IMR-90 (cell line): ENCODE measurements at regions not wholly inside any gene's neighbourhood (a gene's known extent, or its start where the extent isn't known, plus 50 kb on each side); places are given as distances from the start of the nearest gene placed in this dataset.

Experiments
- ATAC-seq: fragments of 200-7000 bp; cut with Tn5 transposase; 2 replicates; pipeline ENCODE4 v1.9.1; 2020; ENCODE audit warnings: low read depth, mild to moderate bottlenecking, moderate library complexity
- BruUV-seq: library from RNA; stranded (reverse); fragments of 400-500 nt; replicated peaks from 2 replicates; lab custom pipeline; 2021; lab: Mats Ljungman, UMichigan
- CTCF ChIA-PET: fragments of 300-600 bp; formaldehyde crosslinking; extraction: SDS; loops from one replicate; lab custom pipeline; 2021; ENCODE audit warnings: antibody characterized with exemption; lab: Yijun Ruan, JAX
- POLR2A ChIA-PET: fragments of 300-600 bp; sonication (Branson Sonifier 250); formaldehyde crosslinking; loops from one replicate; lab custom pipeline; 2022; ENCODE audit warnings: antibody characterized with exemption; ENCODE audit not compliant: unreplicated experiment; lab: Charles Lee
- DNase-seq: peaks from one replicate; pipeline ENCODE4 v3.0.0; 2013
- H2AFZ ChIP-seq: replicated peaks from 2 replicates; pipeline ENCODE3; 2013; ENCODE audit warnings: low read length, mild to moderate bottlenecking; ENCODE audit not compliant: poor library complexity
- H2AK5ac ChIP-seq: 2 replicates; pipeline ENCODE4 v1.6.1; 2013; ENCODE audit warnings: low read depth, low read length, inconsistent platforms
- H2AK9ac ChIP-seq: replicated peaks from 2 replicates; pipeline ENCODE3; 2013; ENCODE audit warnings: mild to moderate bottlenecking, low read depth, low read length, moderate library complexity; ENCODE audit not compliant: poor library complexity
- H2BK120ac ChIP-seq: 2 replicates; pipeline ENCODE4 v1.6.1; 2013; ENCODE audit warnings: low read depth, low read length, inconsistent platforms
- H2BK15ac ChIP-seq: 3 replicates; pipeline ENCODE4 v1.6.1; 2013; ENCODE audit warnings: low read depth, low read length, inconsistent platforms
- H2BK20ac ChIP-seq: 2 replicates; pipeline ENCODE4 v1.6.1; 2013; ENCODE audit warnings: low read depth, mild to moderate bottlenecking, inconsistent platforms, low read length, moderate library complexity
- H2BK5ac ChIP-seq: 2 replicates; pipeline ENCODE4 v1.6.1; 2013; ENCODE audit warnings: mild to moderate bottlenecking, low read depth, low read length, inconsistent platforms; ENCODE audit not compliant: poor library complexity, severe bottlenecking
- H3K14ac ChIP-seq: replicated peaks from 2 replicates; pipeline ENCODE4 v1.6.1; 2013; ENCODE audit warnings: low read depth, low read length, inconsistent platforms
- H3K18ac ChIP-seq: 2 replicates; pipeline ENCODE4 v1.6.1; 2013; ENCODE audit warnings: low read depth, low read length, control low read depth
- H3K23ac ChIP-seq: 2 replicates; pipeline ENCODE4 v1.6.1; 2013; ENCODE audit warnings: low read depth, low read length, inconsistent platforms
- H3K27ac ChIP-seq: 2 replicates; pipeline ENCODE4 v1.5.1; 2013; ENCODE audit warnings: mild to moderate bottlenecking, control low read depth, low read length; ENCODE audit not compliant: insufficient read depth
- H3K27me3 ChIP-seq: 2 replicates; pipeline ENCODE4 v1.6.1; 2013; ENCODE audit warnings: low read length; ENCODE audit not compliant: control insufficient read depth, insufficient read depth
- H3K36me3 ChIP-seq: 2 replicates; pipeline ENCODE4 v1.6.1; 2013; ENCODE audit warnings: low read length, mixed read lengths; ENCODE audit not compliant: control insufficient read depth, insufficient read depth
- H3K4ac ChIP-seq: 2 replicates; pipeline ENCODE4 v1.6.1; 2013; ENCODE audit warnings: low read depth, low read length, inconsistent platforms
- H3K4me1 ChIP-seq: 2 replicates; pipeline ENCODE4 v1.6.1; 2013; ENCODE audit warnings: low read length, mixed read lengths; ENCODE audit not compliant: control insufficient read depth, insufficient read depth
- H3K4me2 ChIP-seq: 2 replicates; pipeline ENCODE4 v1.6.1; 2013; ENCODE audit warnings: low read depth, mild to moderate bottlenecking, control low read depth, low read length, moderate library complexity
- H3K4me3 ChIP-seq: 2 replicates; pipeline ENCODE4 v1.5.1; 2013; ENCODE audit warnings: low read depth, mild to moderate bottlenecking, control low read depth, low read length, moderate library complexity; ENCODE audit not compliant: insufficient read depth
- H3K56ac ChIP-seq: 2 replicates; pipeline ENCODE4 v1.6.1; 2013; ENCODE audit warnings: low read length, inconsistent platforms; ENCODE audit not compliant: insufficient read depth; ENCODE audit errors: extremely low read depth
- H3K79me1 ChIP-seq, 2 experiments: 2 replicates each; pipeline ENCODE4 v1.6.1; 2013; ENCODE audit warnings: low read length in 2 of 2, inconsistent platforms in 1 of 2, low read depth in 1 of 2
- H3K9ac ChIP-seq: 2 replicates; pipeline ENCODE4 v1.6.1; 2013; ENCODE audit warnings: low read depth, low read length, control low read depth
- H3K9me1 ChIP-seq: 2 replicates; pipeline ENCODE4 v1.6.1; 2013; ENCODE audit warnings: low read length, inconsistent platforms; ENCODE audit not compliant: insufficient read depth
- H3K9me3 ChIP-seq: 2 replicates; pipeline ENCODE4 v1.6.1; 2013; ENCODE audit warnings: low read length; ENCODE audit not compliant: control insufficient read depth, insufficient read depth
- H4K20me1 ChIP-seq: 2 replicates; pipeline ENCODE4 v1.6.1; 2013; ENCODE audit warnings: low read length, inconsistent platforms; ENCODE audit not compliant: insufficient read depth
- H4K5ac ChIP-seq: 2 replicates; pipeline ENCODE4 v1.6.1; 2013; ENCODE audit warnings: mild to moderate bottlenecking, low read depth, low read length, control low read depth
- H4K8ac ChIP-seq, 2 experiments: 2 replicates each; pipeline ENCODE4 v1.6.1; 2013; ENCODE audit warnings: low read depth in 2 of 2, low read length in 2 of 2, control low read depth in 1 of 2, inconsistent platforms in 1 of 2
- H4K91ac ChIP-seq: 2 replicates; pipeline ENCODE4 v1.6.1; 2013; ENCODE audit warnings: low read depth, low read length, inconsistent platforms; ENCODE audit not compliant: insufficient read depth
- MXI1 ChIP-seq: IDR thresholded peaks from 2 replicates; pipeline ENCODE4 v1.6.1; 2012; ENCODE audit warnings: low read depth, mild to moderate bottlenecking, low read length, moderate library complexity, borderline replicate concordance
- NFE2L2 ChIP-seq: fragments of 150-350 bp; IDR thresholded peaks from 2 replicates; pipeline ENCODE4 v1.6.1; 2016; ENCODE audit warnings: low read depth, mild to moderate bottlenecking, low read length
- RAD21 ChIP-seq: IDR thresholded peaks from 2 replicates; pipeline ENCODE4 v1.6.1; 2012; ENCODE audit warnings: low read length, improper control_type of control experiment
- RCOR1 ChIP-seq: IDR thresholded peaks from 2 replicates; pipeline ENCODE4 v1.6.1; 2012; ENCODE audit warnings: mild to moderate bottlenecking, low read length, improper control_type of control experiment; ENCODE audit not compliant: insufficient replicate concordance
- WGBS, 2 experiments: methylation state at CpG; one replicate each; pipeline versions ENCODE4 v1.1.5 to v1.1.7; 2013; ENCODE audit warnings: missing lambda C conversion rate in 2 of 2; ENCODE audit not compliant: insufficient read length in 1 of 2; ENCODE audit errors: extremely low coverage in 2 of 2; 5-methylcytosine and 5-hydroxymethylcytosine counted together
- dilution Hi-C: fragments of 300-500 bp; cut with HindIII; formaldehyde crosslinking; loops from one replicate; pipeline ENCODE4 v1.14.3; 2018; ENCODE audit warnings: low sequenced_read_pairs; ENCODE audit not compliant: unreplicated experiment
- in situ Hi-C: fragments of 300-500 bp; cut with MboI; formaldehyde crosslinking; loops from 3 replicates; pipeline ENCODE4 v1.14.3; 2019; ENCODE audit warnings: low sequenced_read_pairs, inconsistent platforms, mixed read lengths
- intact Hi-C: fragments of 100-400 bp; cut with micrococcal nuclease; formaldehyde crosslinking; loops from 2 replicates; pipeline ENCODE4 v1.10.0; 2022
- TF ChIP-seq, protein P1 (sequence below): fragments of 150-350 bp; IDR thresholded peaks from 2 replicates; pipeline ENCODE4 v1.6.1; 2017; ENCODE audit warnings: mild to moderate bottlenecking, antibody characterized with exemption, low read length, low read depth

DNA sequence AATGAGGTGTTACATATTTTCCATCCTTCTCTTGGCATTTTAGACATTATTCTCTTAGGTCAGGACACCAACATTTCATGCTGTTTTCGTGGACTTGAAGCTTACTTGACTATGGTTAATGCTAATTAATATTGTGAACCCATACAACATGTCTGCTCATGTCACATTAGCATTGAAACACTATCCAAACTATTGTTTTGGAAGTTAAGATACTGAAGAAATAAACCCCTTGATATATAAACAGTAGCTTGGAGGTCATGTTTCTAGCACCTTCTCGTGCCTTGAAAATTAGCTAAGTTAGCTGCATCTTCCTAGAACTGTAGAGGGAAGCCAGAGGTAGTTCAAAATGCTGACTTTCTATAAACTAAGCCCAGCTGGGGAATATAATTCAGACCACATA lies 288.8 kb downstream of the LTN1 start:
- H2AK5ac ChIP-seq, result no peak overlapping the region
- DNase-seq (no peak), ATAC-seq (no peak)
- no peaks in the 10 kb centered on the region for H4K20me1 ChIP-seq
- H2BK20ac ChIP-seq, result no peak overlapping the region
- H3K79me1 ChIP-seq, result no peaks in the 10 kb centered on the region
- dilution Hi-C loops (no loop called here), in situ Hi-C loops (no loop called here), intact Hi-C loops (no loop called here)
- no peaks in the 10 kb centered on the region for H3K9me1 ChIP-seq
- no peak overlapping the region for H3K27ac ChIP-seq
- no peak for TF ChIP-seq RCOR1
- TF ChIP-seq MXI1, result no peak
- TF ChIP-seq, protein P1, sequence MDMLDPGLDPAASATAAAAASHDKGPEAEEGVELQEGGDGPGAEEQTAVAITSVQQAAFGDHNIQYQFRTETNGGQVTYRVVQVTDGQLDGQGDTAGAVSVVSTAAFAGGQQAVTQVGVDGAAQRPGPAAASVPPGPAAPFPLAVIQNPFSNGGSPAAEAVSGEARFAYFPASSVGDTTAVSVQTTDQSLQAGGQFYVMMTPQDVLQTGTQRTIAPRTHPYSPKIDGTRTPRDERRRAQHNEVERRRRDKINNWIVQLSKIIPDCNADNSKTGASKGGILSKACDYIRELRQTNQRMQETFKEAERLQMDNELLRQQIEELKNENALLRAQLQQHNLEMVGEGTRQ, result no peak
- TF ChIP-seq NFE2L2, result no peak
- TF ChIP-seq RAD21, result no peak
- H3K27me3 ChIP-seq, result no peaks in the 10 kb centered on the region
- H4K91ac ChIP-seq, result no peak overlapping the region
- H3K56ac ChIP-seq, result no peak overlapping the region
- peak overlapping the region; percentile 51; the same call in 1 of the 2 replicates for H3K18ac ChIP-seq
- H3K9ac ChIP-seq, result no peak overlapping the region
- no peak overlapping the region for H3K14ac ChIP-seq
- H4K8ac ChIP-seq, result no peak overlapping the region
- H2BK120ac ChIP-seq, result no peak overlapping the region
- no peak overlapping the region for H3K23ac ChIP-seq
- H3K36me3 ChIP-seq, result no peaks in the 10 kb centered on the region
- no peak overlapping the region for H3K4me2 ChIP-seq
- H2BK15ac ChIP-seq, result no peak overlapping the region
- CTCF ChIA-PET, result no interaction called here
- H3K9me3 ChIP-seq, result peaks cover 1% of the 10 kb centered on the region; the same call in 1 of the 2 replicates
- H3K4me3 ChIP-seq, result no peak overlapping the region
- no peak overlapping the region for H3K4ac ChIP-seq
- no peaks in the 10 kb centered on the region for H3K4me1 ChIP-seq
- no peak overlapping the region for H2BK5ac ChIP-seq
- H2AK9ac ChIP-seq, result no peak overlapping the region
- BruUV-seq, result no TSS peak
- no peak overlapping the region; the same call in 1 of the 2 replicates for H4K5ac ChIP-seq
- POLR2A ChIA-PET, result no interaction called here
- WGBS, 2 experiments, result no CpG with 5 or more reads among the region's 2 CpGs
- no peak overlapping the region for H2AFZ ChIP-seq
